ENCODE measurements at regions not wholly inside any gene's neighbourhood (a gene's known extent, or its start where the extent isn't known, plus 50 kb on each side); places are given as distances from the start of the nearest gene placed in this dataset.

GRCh38 chr5:164728733-164729132 is 1223.3 kb downstream of the MAT2B start:
- in situ Hi-C loops (cut with MboI; ENCODE audit: low sequenced_read_pairs): no loop called here

GRCh38 chr5:164735334-164735733 is 1229.9 kb downstream of the MAT2B start:
- in situ Hi-C loops (cut with MboI; ENCODE audit: low sequenced_read_pairs): no loop called here

- in situ Hi-C loops (cut with MboI; ENCODE audit: low sequenced_read_pairs): no loop called here
Measured at GRCh38 chr5:164741376-164741775, 1236.0 kb downstream of the MAT2B start.

GRCh38 chr5:164742025-164742424 is 1236.6 kb downstream of the MAT2B start:
- in situ Hi-C loops (cut with MboI; ENCODE audit: low sequenced_read_pairs): no loop called here

- in situ Hi-C loops (cut with MboI; ENCODE audit: low sequenced_read_pairs): no loop called here
Measured at GRCh38 chr5:164746723-164747122, 1241.3 kb downstream of the MAT2B start.

GRCh38 chr5:164747371-164747770 is 1242.0 kb downstream of the MAT2B start:
- in situ Hi-C loops (cut with MboI; ENCODE audit: low sequenced_read_pairs): no loop called here

- in situ Hi-C loops (cut with MboI; ENCODE audit: low sequenced_read_pairs): no loop called here
Measured at GRCh38 chr5:164748861-164749260, 1243.4 kb downstream of the MAT2B start.

- in situ Hi-C loops (cut with MboI; ENCODE audit: low sequenced_read_pairs): no loop called here
Measured at GRCh38 chr5:164753434-164753833, 1248.0 kb downstream of the MAT2B start.

- in situ Hi-C loops (cut with MboI; ENCODE audit: low sequenced_read_pairs): no loop called here
Measured at GRCh38 chr5:164763206-164763605, 1257.8 kb downstream of the MAT2B start.

- in situ Hi-C loops (cut with MboI; ENCODE audit: low sequenced_read_pairs): no loop called here
Measured at GRCh38 chr5:164772122-164772521, 1266.7 kb downstream of the MAT2B start.

GRCh38 chr5:164784230-164784629 is 1278.8 kb downstream of the MAT2B start:
- in situ Hi-C loops (cut with MboI; ENCODE audit: low sequenced_read_pairs): no loop called here

GRCh38 chr5:164798110-164798509 is 1292.7 kb downstream of the MAT2B start:
- in situ Hi-C loops (cut with MboI; ENCODE audit: low sequenced_read_pairs): no loop called here

- in situ Hi-C loops (cut with MboI; ENCODE audit: low sequenced_read_pairs): no loop called here
Measured at GRCh38 chr5:164799391-164799790, 1294.0 kb downstream of the MAT2B start.

GRCh38 chr5:164801910-164802309 is 1296.5 kb downstream of the MAT2B start:
- in situ Hi-C loops (cut with MboI; ENCODE audit: low sequenced_read_pairs): no loop called here

GRCh38 chr5:164809821-164810220 is 1304.4 kb downstream of the MAT2B start:
- in situ Hi-C loops (cut with MboI; ENCODE audit: low sequenced_read_pairs): no loop called here

GRCh38 chr5:164818445-164818844 is 1313.0 kb downstream of the MAT2B start:
- in situ Hi-C loops (cut with MboI; ENCODE audit: low sequenced_read_pairs): no loop called here

- in situ Hi-C loops (cut with MboI; ENCODE audit: low sequenced_read_pairs): no loop called here
Measured at GRCh38 chr5:164824671-164825070, 1319.3 kb downstream of the MAT2B start.

- in situ Hi-C loops (cut with MboI; ENCODE audit: low sequenced_read_pairs): no loop called here
Measured at GRCh38 chr5:164832516-164832915, 1327.1 kb downstream of the MAT2B start.

GRCh38 chr5:164844348-164844747 is 1338.9 kb downstream of the MAT2B start:
- in situ Hi-C loops (cut with MboI; ENCODE audit: low sequenced_read_pairs): no loop called here

GRCh38 chr5:164860896-164861295 is 1355.5 kb downstream of the MAT2B start:
- in situ Hi-C loops (cut with MboI; ENCODE audit: low sequenced_read_pairs): no loop called here

GRCh38 chr5:164861610-164862009 is 1356.2 kb downstream of the MAT2B start:
- in situ Hi-C loops (cut with MboI; ENCODE audit: low sequenced_read_pairs): no loop called here

- in situ Hi-C loops (cut with MboI; ENCODE audit: low sequenced_read_pairs): no loop called here
Measured at GRCh38 chr5:164868761-164869160, 1363.3 kb downstream of the MAT2B start.

- in situ Hi-C loops (cut with MboI; ENCODE audit: low sequenced_read_pairs): no loop called here
Measured at GRCh38 chr5:164869325-164869724, 1363.9 kb downstream of the MAT2B start.

- in situ Hi-C loops (cut with MboI; ENCODE audit: low sequenced_read_pairs): no loop called here
Measured at GRCh38 chr5:164876793-164877192, 1371.4 kb downstream of the MAT2B start.
